ENCODE measurements at regions not wholly inside any gene's neighbourhood (a gene's known extent, or its start where the extent isn't known, plus 50 kb on each side); places are given as distances from the start of the nearest gene placed in this dataset.

GRCh38 chr14:26379951-26380350, 217.9 kb downstream of the NOVA1 start:
- no peak overlapping the region for H3K9ac ChIP-seq (ENCODE audit: low read length)
- H3K79me2 ChIP-seq (ENCODE audit: low read length): no peaks in the 10 kb centered on the region
- H3K9me3 ChIP-seq (ENCODE audit: low read length): peaks cover 71% of the 10 kb centered on the region
- H3K4me3 ChIP-seq (ENCODE audit: low read length): no peak overlapping the region
- no peak overlapping the region for H3K4me2 ChIP-seq (ENCODE audit: low read depth, low read length, poor library complexity, severe bottlenecking)
- no peak overlapping the region for H3K27ac ChIP-seq (ENCODE audit: low read length)
- H4K20me1 ChIP-seq (ENCODE audit: insufficient read depth, low read depth, low read length): no peaks in the 10 kb centered on the region
- H3K9me2 ChIP-seq (replicated peaks; ENCODE audit: insufficient read depth, low read length): no peaks in the 10 kb centered on the region
- no peak overlapping the region for H2AFZ ChIP-seq (ENCODE audit: low read length)
- no peaks in the 10 kb centered on the region for H3K27me3 ChIP-seq (ENCODE audit: low read length)
- no peak for DNase-seq
- no peaks in the 10 kb centered on the region for H3K36me3 ChIP-seq (ENCODE audit: insufficient read depth, low read length)
- no peaks in the 10 kb centered on the region for H3K4me1 ChIP-seq (ENCODE audit: low read length)

DNA sequence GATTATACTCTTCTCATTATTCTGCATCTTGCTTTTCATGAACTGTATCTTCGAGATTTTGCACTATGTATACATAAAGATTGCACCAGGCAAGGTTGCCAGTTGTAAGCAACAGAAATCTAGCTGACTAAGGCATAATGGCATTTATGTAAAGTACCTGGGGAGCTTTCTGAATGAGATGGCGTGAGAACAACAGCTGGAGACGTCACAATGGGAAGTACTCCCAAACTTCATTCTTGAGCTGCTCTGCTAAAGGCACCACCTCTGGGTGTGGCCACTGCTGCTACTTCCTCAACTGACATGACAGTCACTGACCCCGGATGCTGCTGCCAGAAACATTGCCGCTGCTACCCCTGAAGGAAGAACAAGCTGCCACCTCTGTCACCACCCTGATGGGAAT, 220.7 kb downstream of the NOVA1 start:
- Histone ChIP-seq H3K36me3 (ENCODE audit: insufficient read depth, low read length) (no peaks in the 10 kb centered on the region), H3K27ac (ENCODE audit: low read length) (no peak overlapping the region), H3K9ac (ENCODE audit: low read length) (no peak overlapping the region), H4K20me1 (ENCODE audit: insufficient read depth, low read depth, low read length) (no peaks in the 10 kb centered on the region), H3K9me3 (ENCODE audit: low read length) (peaks cover 71% of the 10 kb centered on the region), H3K27me3 (ENCODE audit: low read length) (no peaks in the 10 kb centered on the region), H3K4me2 (ENCODE audit: low read depth, low read length, poor library complexity, severe bottlenecking) (no peak overlapping the region), H3K9me2 (replicated peaks; ENCODE audit: insufficient read depth, low read length) (no peaks in the 10 kb centered on the region), H3K4me1 (ENCODE audit: low read length) (no peaks in the 10 kb centered on the region), H3K4me3 (ENCODE audit: low read length) (no peak overlapping the region), H3K79me2 (ENCODE audit: low read length) (no peaks in the 10 kb centered on the region), H2AFZ (ENCODE audit: low read length) (no peak overlapping the region)
- DNase-seq: no peak

DNA sequence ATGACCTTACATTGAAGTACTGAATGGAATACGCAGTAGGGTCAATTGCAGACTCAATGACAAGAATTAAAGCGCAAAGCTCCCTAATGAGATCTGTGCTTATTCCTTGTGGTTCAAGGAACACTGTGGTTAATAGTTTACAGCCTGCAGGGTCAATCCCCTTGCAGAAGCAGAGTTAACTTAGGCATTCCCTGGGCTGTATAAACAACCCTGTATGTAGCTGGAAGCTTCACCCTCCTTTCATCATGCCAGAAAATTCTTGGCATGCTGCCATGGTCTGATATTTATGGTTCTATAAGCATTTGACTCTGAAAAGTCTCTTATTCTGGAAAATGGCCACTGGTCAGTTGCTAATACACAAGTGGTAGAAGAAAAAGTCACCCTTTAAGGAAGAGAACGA, 227.7 kb downstream of the NOVA1 start:
- Histone ChIP-seq H3K9me2 (replicated peaks; ENCODE audit: insufficient read depth, low read length) (no peaks in the 10 kb centered on the region), H3K4me1 (ENCODE audit: low read length) (no peaks in the 10 kb centered on the region), H4K20me1 (ENCODE audit: insufficient read depth, low read depth, low read length) (no peaks in the 10 kb centered on the region), H3K36me3 (ENCODE audit: insufficient read depth, low read length) (no peaks in the 10 kb centered on the region), H3K79me2 (ENCODE audit: low read length) (no peaks in the 10 kb centered on the region), H3K27ac (ENCODE audit: low read length) (no peak overlapping the region), H3K4me3 (ENCODE audit: low read length) (no peak overlapping the region), H3K9me3 (ENCODE audit: low read length) (peaks cover 68% of the 10 kb centered on the region), H3K27me3 (ENCODE audit: low read length) (no peaks in the 10 kb centered on the region), H2AFZ (ENCODE audit: low read length) (no peak overlapping the region), H3K9ac (ENCODE audit: low read length) (no peak overlapping the region), H3K4me2 (ENCODE audit: low read depth, low read length, poor library complexity, severe bottlenecking) (no peak overlapping the region)
- DNase-seq: no peak

GRCh38 chr14:26363689-26364088, 234.1 kb downstream of the NOVA1 start:
- DNase-seq: no peak
- Histone ChIP-seq H3K4me2 (ENCODE audit: low read depth, low read length, poor library complexity, severe bottlenecking) (no peak overlapping the region), H3K4me1 (ENCODE audit: low read length) (no peaks in the 10 kb centered on the region), H3K9me2 (replicated peaks; ENCODE audit: insufficient read depth, low read length) (no peaks in the 10 kb centered on the region), H3K27ac (ENCODE audit: low read length) (no peak overlapping the region), H3K9me3 (ENCODE audit: low read length) (peaks cover 65% of the 10 kb centered on the region), H3K36me3 (ENCODE audit: insufficient read depth, low read length) (no peaks in the 10 kb centered on the region), H3K27me3 (ENCODE audit: low read length) (no peaks in the 10 kb centered on the region), H2AFZ (ENCODE audit: low read length) (no peak overlapping the region), H3K9ac (ENCODE audit: low read length) (no peak overlapping the region), H3K4me3 (ENCODE audit: low read length) (no peak overlapping the region), H4K20me1 (ENCODE audit: insufficient read depth, low read depth, low read length) (no peaks in the 10 kb centered on the region), H3K79me2 (ENCODE audit: low read length) (no peaks in the 10 kb centered on the region)

- Histone ChIP-seq H3K27ac (ENCODE audit: low read length) (no peak overlapping the region), H3K79me2 (ENCODE audit: low read length) (no peaks in the 10 kb centered on the region), H4K20me1 (ENCODE audit: insufficient read depth, low read depth, low read length) (no peaks in the 10 kb centered on the region), H3K36me3 (ENCODE audit: insufficient read depth, low read length) (no peaks in the 10 kb centered on the region), H3K9ac (ENCODE audit: low read length) (no peak overlapping the region), H3K9me3 (ENCODE audit: low read length) (peaks cover 66% of the 10 kb centered on the region), H3K27me3 (ENCODE audit: low read length) (no peaks in the 10 kb centered on the region), H3K4me3 (ENCODE audit: low read length) (no peak overlapping the region), H3K4me2 (ENCODE audit: low read depth, low read length, poor library complexity, severe bottlenecking) (no peak overlapping the region), H3K4me1 (ENCODE audit: low read length) (no peaks in the 10 kb centered on the region), H2AFZ (ENCODE audit: low read length) (no peak overlapping the region), H3K9me2 (replicated peaks; ENCODE audit: insufficient read depth, low read length) (no peaks in the 10 kb centered on the region; the same call in none of the 2 replicates)
- DNase-seq: no peak
Measured at GRCh38 chr14:26344596-26344995, 253.2 kb downstream of the NOVA1 start.

GRCh38 chr14:26339381-26339780, 258.5 kb downstream of the NOVA1 start:
- Histone ChIP-seq H3K79me2 (ENCODE audit: low read length) (no peaks in the 10 kb centered on the region), H3K4me2 (ENCODE audit: low read depth, low read length, poor library complexity, severe bottlenecking) (no peak overlapping the region), H4K20me1 (ENCODE audit: insufficient read depth, low read depth, low read length) (no peaks in the 10 kb centered on the region), H3K4me1 (ENCODE audit: low read length) (no peaks in the 10 kb centered on the region), H3K4me3 (ENCODE audit: low read length) (no peak overlapping the region), H3K9me3 (ENCODE audit: low read length) (peaks cover 68% of the 10 kb centered on the region), H2AFZ (ENCODE audit: low read length) (no peak overlapping the region), H3K27me3 (ENCODE audit: low read length) (no peaks in the 10 kb centered on the region), H3K9ac (ENCODE audit: low read length) (no peak overlapping the region), H3K27ac (ENCODE audit: low read length) (no peak overlapping the region), H3K9me2 (replicated peaks; ENCODE audit: insufficient read depth, low read length) (no peaks in the 10 kb centered on the region; the same call in 1 of the 2 replicates), H3K36me3 (ENCODE audit: insufficient read depth, low read length) (no peaks in the 10 kb centered on the region)
- DNase-seq: no peak

DNA sequence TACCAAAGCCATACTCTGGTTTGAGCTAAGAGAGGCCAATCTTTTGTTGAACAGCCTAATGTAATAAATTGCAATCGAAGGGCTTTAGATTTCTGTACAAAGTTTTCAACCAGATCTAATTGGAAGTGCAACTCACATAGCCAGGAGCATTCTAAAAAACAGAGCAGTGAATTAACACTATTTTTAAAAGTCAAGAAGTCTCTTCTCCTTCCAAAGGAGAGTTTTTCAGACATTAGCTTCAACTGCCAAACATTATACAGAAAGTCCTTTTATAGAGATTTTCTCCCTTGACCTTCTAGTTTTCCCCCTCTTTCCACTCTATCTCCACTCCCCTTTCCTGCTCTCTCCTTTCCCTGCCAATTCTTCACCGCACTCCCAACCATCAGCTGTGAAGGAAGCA, 259.6 kb downstream of the NOVA1 start:
- Histone ChIP-seq H3K4me2 (ENCODE audit: low read depth, low read length, poor library complexity, severe bottlenecking) (no peak overlapping the region), H3K27ac (ENCODE audit: low read length) (no peak overlapping the region), H3K9me2 (replicated peaks; ENCODE audit: insufficient read depth, low read length) (no peaks in the 10 kb centered on the region), H3K9me3 (ENCODE audit: low read length) (peaks cover 67% of the 10 kb centered on the region), H3K4me3 (ENCODE audit: low read length) (no peak overlapping the region), H3K27me3 (ENCODE audit: low read length) (no peaks in the 10 kb centered on the region), H3K79me2 (ENCODE audit: low read length) (no peaks in the 10 kb centered on the region), H3K4me1 (ENCODE audit: low read length) (no peaks in the 10 kb centered on the region), H4K20me1 (ENCODE audit: insufficient read depth, low read depth, low read length) (no peaks in the 10 kb centered on the region), H3K9ac (ENCODE audit: low read length) (no peak overlapping the region), H2AFZ (ENCODE audit: low read length) (no peak overlapping the region), H3K36me3 (ENCODE audit: insufficient read depth, low read length) (no peaks in the 10 kb centered on the region)
- no peak for DNase-seq

- H4K20me1 ChIP-seq (ENCODE audit: insufficient read depth, low read depth, low read length): no peaks in the 10 kb centered on the region
Measured at GRCh38 chr14:26334288-26334687, 263.5 kb downstream of the NOVA1 start.

GRCh38 chr14:26332966-26333365, 264.9 kb downstream of the NOVA1 start:
- no peaks in the 10 kb centered on the region for H3K27me3 ChIP-seq (ENCODE audit: low read length)
- H3K4me3 ChIP-seq (ENCODE audit: low read length): no peak overlapping the region
- no peak overlapping the region for H3K27ac ChIP-seq (ENCODE audit: low read length)
- H3K4me2 ChIP-seq (ENCODE audit: low read depth, low read length, poor library complexity, severe bottlenecking): no peak overlapping the region
- no peak for DNase-seq
- peaks cover 65% of the 10 kb centered on the region for H3K9me3 ChIP-seq (ENCODE audit: low read length)
- no peaks in the 10 kb centered on the region for H3K36me3 ChIP-seq (ENCODE audit: insufficient read depth, low read length)
- no peaks in the 10 kb centered on the region for H4K20me1 ChIP-seq (ENCODE audit: insufficient read depth, low read depth, low read length)
- no peaks in the 10 kb centered on the region for H3K9me2 ChIP-seq (replicated peaks; ENCODE audit: insufficient read depth, low read length)
- no peaks in the 10 kb centered on the region for H3K79me2 ChIP-seq (ENCODE audit: low read length)
- H2AFZ ChIP-seq (ENCODE audit: low read length): no peak overlapping the region
- H3K9ac ChIP-seq (ENCODE audit: low read length): no peak overlapping the region
- no peaks in the 10 kb centered on the region for H3K4me1 ChIP-seq (ENCODE audit: low read length)

More at GRCh38 chr14:26334288-26334687, 263.5 kb downstream of the NOVA1 start:
- DNase-seq: no peak
- H3K4me2 ChIP-seq (ENCODE audit: low read depth, low read length, poor library complexity, severe bottlenecking): no peak overlapping the region
- H2AFZ ChIP-seq (ENCODE audit: low read length): no peak overlapping the region
- H3K4me3 ChIP-seq (ENCODE audit: low read length): no peak overlapping the region
- no peaks in the 10 kb centered on the region for H3K27me3 ChIP-seq (ENCODE audit: low read length)
- no peaks in the 10 kb centered on the region for H3K9me2 ChIP-seq (replicated peaks; ENCODE audit: insufficient read depth, low read length)
- no peaks in the 10 kb centered on the region for H3K36me3 ChIP-seq (ENCODE audit: insufficient read depth, low read length)
- peaks cover 72% of the 10 kb centered on the region for H3K9me3 ChIP-seq (ENCODE audit: low read length)
- H3K4me1 ChIP-seq (ENCODE audit: low read length): no peaks in the 10 kb centered on the region
- no peak overlapping the region for H3K27ac ChIP-seq (ENCODE audit: low read length)
- H3K79me2 ChIP-seq (ENCODE audit: low read length): no peaks in the 10 kb centered on the region
- H3K9ac ChIP-seq (ENCODE audit: low read length): no peak overlapping the region

All from Karpas-422 (cell line).